ENCODE measurements at regions not wholly inside any gene's neighbourhood (a gene's known extent, or its start where the extent isn't known, plus 50 kb on each side); places are given as distances from the start of the nearest gene placed in this dataset.

GRCh38 chr9:84393266-84393950 is 52.9 kb upstream of the SLC28A3 start:
- no peak for DNase-seq

- no peak for DNase-seq
Measured at GRCh38 chr9:84394036-84394435, 53.5 kb upstream of the SLC28A3 start.

- peak; percentile 71 for DNase-seq
Measured at GRCh38 chr9:84397151-84397728, 56.7 kb upstream of the SLC28A3 start.

GRCh38 chr9:84397822-84398221 is 57.3 kb upstream of the SLC28A3 start:
- DNase-seq = no peak

- DNase-seq = no peak
Measured at GRCh38 chr9:84402517-84402916, 62.0 kb upstream of the SLC28A3 start.

GRCh38 chr9:84403288-84403687 is 62.7 kb upstream of the SLC28A3 start:
- DNase-seq = no peak

GRCh38 chr9:84404095-84404686 is 63.6 kb upstream of the SLC28A3 start:
- no peak for DNase-seq

GRCh38 chr9:84405667-84406066 is 65.1 kb upstream of the SLC28A3 start:
- no peak for DNase-seq

GRCh38 chr9:84408416-84408815 is 67.9 kb upstream of the SLC28A3 start:
- no peak for DNase-seq

- no peak for DNase-seq
Measured at GRCh38 chr9:84411683-84412267, 71.2 kb upstream of the SLC28A3 start.

GRCh38 chr9:84412654-84413053 is 72.1 kb upstream of the SLC28A3 start:
- DNase-seq = no peak

GRCh38 chr9:84413301-84413700 is 72.7 kb upstream of the SLC28A3 start:
- DNase-seq = no peak

GRCh38 chr9:84419031-84419602 is 78.6 kb upstream of the SLC28A3 start:
- DNase-seq = no peak

GRCh38 chr9:84424931-84425330 is 84.4 kb upstream of the SLC28A3 start:
- no peak for DNase-seq

- no peak for DNase-seq
Measured at GRCh38 chr9:84432746-84433145, 92.2 kb upstream of the SLC28A3 start.

- no peak for DNase-seq
Measured at GRCh38 chr9:84435902-84436301, 95.3 kb upstream of the SLC28A3 start.

GRCh38 chr9:84436386-84437109 is 96.0 kb upstream of the SLC28A3 start:
- no peak for DNase-seq

GRCh38 chr9:84438391-84438790 is 97.8 kb upstream of the SLC28A3 start:
- no peak for DNase-seq

- DNase-seq = no peak
Measured at GRCh38 chr9:84439250-84439649, 98.7 kb upstream of the SLC28A3 start.

- DNase-seq = no peak
Measured at GRCh38 chr9:84442712-84443111, 102.2 kb upstream of the SLC28A3 start.

GRCh38 chr9:84445737-84446136 is 105.2 kb upstream of the SLC28A3 start:
- no peak for DNase-seq

- DNase-seq = no peak
Measured at GRCh38 chr9:84447305-84447704, 106.7 kb upstream of the SLC28A3 start.

- DNase-seq = no peak
Measured at GRCh38 chr9:84450029-84450428, 109.5 kb upstream of the SLC28A3 start.

Measured in NCI-H2227 treated with DMSO at 0.1 percent for 48 hours (cell line).